Left ventricle myocardium inferior (tissue), 1 donor: ENCODE measurements at regions not wholly inside any gene's neighbourhood (a gene's known extent, or its start where the extent isn't known, plus 50 kb on each side); places are given as distances from the start of the nearest gene placed in this dataset.

Experiments
- DNase-seq: peaks from one replicate; pipeline ENCODE4 v3.0.0-alpha.2; 2020
- H3K27ac ChIP-seq: fragments of 200-600 bp; replicated peaks from 2 replicates; pipeline ENCODE4 v1.8.0; 2021
- H3K27me3 ChIP-seq: fragments of 200-600 bp; 2 replicates; pipeline ENCODE4 v1.8.0; 2021; ENCODE audit warnings: low read depth
- H3K36me3 ChIP-seq: fragments of 200-600 bp; 2 replicates; pipeline ENCODE4 v1.8.0; 2021
- H3K4me1 ChIP-seq: fragments of 200-600 bp; 2 replicates; pipeline ENCODE4 v1.8.0; 2021
- H3K4me3 ChIP-seq: fragments of 200-600 bp; 2 replicates; pipeline ENCODE4 v1.8.0; 2021; ENCODE audit warnings: mild to moderate bottlenecking, moderate library complexity
- H3K9me3 ChIP-seq: fragments of 200-600 bp; replicated peaks from 2 replicates; pipeline ENCODE4 v1.8.0; 2021
- intact Hi-C: fragments of 100-400 bp; cut with micrococcal nuclease; formaldehyde crosslinking; loops from one replicate; pipeline ENCODE4 v1.11.0; 2022
- TF ChIP-seq, protein P1 (sequence below): fragments of 200-600 bp; IDR thresholded peaks from 2 replicates; pipeline ENCODE4 v1.8.0; 2021; ENCODE audit warnings: antibody characterized with exemption, mild to moderate bottlenecking, borderline replicate concordance
- donor health status: DM: no; HTN: yes; CAD: no; lungs with severe emphysema.

DNA sequence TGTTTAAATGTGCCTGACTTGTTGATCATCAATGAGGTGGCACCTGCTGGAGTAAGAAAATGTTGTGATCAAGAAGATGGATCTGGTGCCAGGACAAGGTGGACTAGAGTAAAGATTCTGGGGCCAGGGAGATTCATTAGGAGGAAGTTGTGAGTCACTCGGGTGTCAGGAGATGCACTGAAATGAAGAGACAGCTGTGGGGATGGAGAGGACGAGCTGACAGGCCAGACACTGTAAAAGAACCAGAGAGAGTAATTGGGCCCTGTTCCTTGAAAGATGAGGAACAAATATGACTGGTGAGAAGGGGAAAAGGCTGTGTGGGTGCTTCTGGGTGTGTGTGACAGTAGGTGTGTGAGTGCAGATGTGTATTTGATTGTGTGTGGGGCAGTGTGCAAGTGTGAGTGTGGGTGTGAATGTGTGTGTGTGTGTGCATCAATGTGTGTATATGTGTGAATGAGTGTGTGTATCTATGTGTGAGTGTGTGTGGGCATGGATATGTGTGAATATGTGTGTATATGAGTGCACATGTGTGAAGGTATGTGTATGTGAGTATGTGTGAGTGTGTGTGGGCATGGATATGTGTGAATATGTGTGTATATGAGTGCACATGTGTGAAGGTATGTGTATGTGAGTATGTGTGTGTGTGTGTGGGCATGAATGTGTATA, 260.5 kb downstream of the RFC3 start:
- TF ChIP-seq, protein P1, sequence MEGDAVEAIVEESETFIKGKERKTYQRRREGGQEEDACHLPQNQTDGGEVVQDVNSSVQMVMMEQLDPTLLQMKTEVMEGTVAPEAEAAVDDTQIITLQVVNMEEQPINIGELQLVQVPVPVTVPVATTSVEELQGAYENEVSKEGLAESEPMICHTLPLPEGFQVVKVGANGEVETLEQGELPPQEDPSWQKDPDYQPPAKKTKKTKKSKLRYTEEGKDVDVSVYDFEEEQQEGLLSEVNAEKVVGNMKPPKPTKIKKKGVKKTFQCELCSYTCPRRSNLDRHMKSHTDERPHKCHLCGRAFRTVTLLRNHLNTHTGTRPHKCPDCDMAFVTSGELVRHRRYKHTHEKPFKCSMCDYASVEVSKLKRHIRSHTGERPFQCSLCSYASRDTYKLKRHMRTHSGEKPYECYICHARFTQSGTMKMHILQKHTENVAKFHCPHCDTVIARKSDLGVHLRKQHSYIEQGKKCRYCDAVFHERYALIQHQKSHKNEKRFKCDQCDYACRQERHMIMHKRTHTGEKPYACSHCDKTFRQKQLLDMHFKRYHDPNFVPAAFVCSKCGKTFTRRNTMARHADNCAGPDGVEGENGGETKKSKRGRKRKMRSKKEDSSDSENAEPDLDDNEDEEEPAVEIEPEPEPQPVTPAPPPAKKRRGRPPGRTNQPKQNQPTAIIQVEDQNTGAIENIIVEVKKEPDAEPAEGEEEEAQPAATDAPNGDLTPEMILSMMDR = no peak
- Histone ChIP-seq H3K36me3 (no peaks in the 10 kb centered on the region), H3K4me1 (peaks cover 6% of the 10 kb centered on the region), H3K27me3 (no peaks in the 10 kb centered on the region), H3K4me3 (no peak overlapping the region), H3K9me3 (peaks cover 13% of the 10 kb centered on the region), H3K27ac (no peak overlapping the region)
- DNase-seq = no peak
- intact Hi-C loops = no loop called here

DNA sequence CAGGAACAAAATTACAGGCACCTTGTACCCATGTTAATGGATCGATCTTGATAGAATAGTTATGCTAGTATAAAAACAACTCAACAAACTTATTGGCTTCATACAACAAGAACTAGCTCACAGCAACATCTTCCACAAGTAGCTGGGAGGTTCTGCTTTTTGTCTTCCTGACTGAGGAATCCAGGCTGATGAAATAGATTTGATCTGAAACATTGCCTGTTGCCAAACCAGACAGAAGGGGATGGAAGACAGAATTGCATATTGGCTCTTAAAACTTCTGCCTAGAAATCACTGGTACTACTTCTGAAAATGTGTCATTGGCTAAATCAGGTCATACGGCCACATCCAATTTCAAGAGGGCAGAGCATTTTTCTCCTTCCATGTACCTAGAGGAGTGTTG, 267.3 kb downstream of the RFC3 start:
- H3K4me1 ChIP-seq = no peaks in the 10 kb centered on the region
- H3K36me3 ChIP-seq = no peaks in the 10 kb centered on the region
- no peak overlapping the region for H3K4me3 ChIP-seq
- H3K9me3 ChIP-seq = no peaks in the 10 kb centered on the region
- H3K27me3 ChIP-seq = no peaks in the 10 kb centered on the region
- intact Hi-C loops = no loop called here
- no peak overlapping the region for H3K27ac ChIP-seq
- TF ChIP-seq, protein P1 = no peak
- no peak for DNase-seq

DNA sequence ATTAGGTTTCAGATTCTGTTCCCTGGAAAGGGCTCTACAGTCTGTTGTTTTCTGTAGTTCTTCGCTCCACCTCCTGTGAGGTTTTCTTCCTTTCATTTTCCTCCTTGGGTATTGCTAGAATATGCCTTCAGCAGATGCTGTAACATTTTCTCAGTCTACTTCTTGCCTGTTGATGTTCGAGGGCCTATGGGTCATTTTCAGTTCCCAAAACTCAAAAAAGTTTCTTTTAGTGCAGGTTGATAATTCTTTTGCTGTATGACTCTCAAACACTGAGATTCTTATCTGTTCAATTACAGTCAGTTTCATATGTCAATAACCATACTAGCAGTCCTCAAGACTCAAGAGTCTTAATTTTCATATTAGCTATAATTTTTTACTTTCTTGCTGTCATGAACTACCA, 268.3 kb downstream of the RFC3 start:
- no peaks in the 10 kb centered on the region for H3K4me1 ChIP-seq
- H3K27me3 ChIP-seq = no peaks in the 10 kb centered on the region
- no peak for DNase-seq
- H3K36me3 ChIP-seq = no peaks in the 10 kb centered on the region
- no peak overlapping the region for H3K27ac ChIP-seq
- TF ChIP-seq, protein P1 = no peak
- H3K9me3 ChIP-seq = no peaks in the 10 kb centered on the region
- intact Hi-C loops = no loop called here
- no peak overlapping the region for H3K4me3 ChIP-seq

DNA sequence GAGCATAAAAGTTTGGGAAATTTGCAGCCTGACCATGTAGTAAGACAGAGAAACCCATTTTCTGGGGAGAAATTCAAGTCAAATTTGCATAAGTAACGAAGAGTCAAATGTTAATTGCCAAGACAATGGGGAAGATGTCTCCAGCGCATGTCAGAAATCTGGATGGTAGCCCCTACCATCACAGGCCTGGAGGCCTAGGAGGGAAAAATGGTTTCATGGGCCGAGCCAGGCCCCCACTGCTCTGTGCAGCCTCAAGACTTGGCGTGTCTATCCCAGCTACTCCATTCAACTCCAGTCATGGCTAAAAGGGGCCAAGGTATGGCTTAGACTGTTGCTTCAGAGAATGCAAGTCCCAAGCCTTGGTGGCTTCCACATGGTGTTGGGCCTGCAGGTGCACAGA, 269.8 kb downstream of the RFC3 start:
- Histone ChIP-seq H3K36me3 (no peaks in the 10 kb centered on the region), H3K9me3 (no peaks in the 10 kb centered on the region), H3K4me1 (no peaks in the 10 kb centered on the region), H3K4me3 (no peak overlapping the region), H3K27ac (no peak overlapping the region), H3K27me3 (no peaks in the 10 kb centered on the region)
- no peak for DNase-seq
- intact Hi-C loops = no loop called here
- TF ChIP-seq, protein P1 = no peak

DNA sequence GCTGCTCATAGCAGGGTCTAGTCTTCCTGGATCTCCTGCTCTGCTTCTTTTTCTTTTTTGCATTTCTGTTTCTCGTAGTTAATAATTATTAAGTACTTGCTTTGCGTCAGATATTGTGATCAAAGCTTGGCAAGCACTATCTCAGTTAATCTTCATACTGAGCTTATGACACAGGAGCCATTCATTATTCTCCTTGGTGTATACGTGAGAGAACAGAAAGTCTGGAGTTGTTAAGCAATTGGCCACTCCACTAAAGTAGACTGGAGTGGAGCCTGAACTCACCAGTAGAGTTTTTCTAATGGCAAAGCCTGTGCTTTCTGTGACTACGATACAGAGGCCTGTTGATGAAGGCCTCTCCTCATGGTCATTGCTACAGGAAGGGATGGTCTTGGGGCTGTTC, 285.9 kb downstream of the RFC3 start:
- no peak overlapping the region for H3K27ac ChIP-seq
- H3K4me3 ChIP-seq = no peak overlapping the region
- no peak for DNase-seq
- H3K27me3 ChIP-seq = no peaks in the 10 kb centered on the region
- intact Hi-C loops = no loop called here
- TF ChIP-seq, protein P1 = no peak
- H3K36me3 ChIP-seq = no peaks in the 10 kb centered on the region
- H3K9me3 ChIP-seq = peaks cover 3% of the 10 kb centered on the region
- H3K4me1 ChIP-seq = no peaks in the 10 kb centered on the region
